Neural progenitor cell (in vitro differentiated cells): ENCODE measurements at regions not wholly inside any gene's neighbourhood (a gene's known extent, or its start where the extent isn't known, plus 50 kb on each side); places are given as distances from the start of the nearest gene placed in this dataset.

ENCODE experiments used
- DNase-seq: peaks from one replicate; pipeline ENCODE4 v3.0.0-alpha.2; 2016; ENCODE audit warnings: low spot score
- H2AFZ ChIP-seq: fragments of 200-600 bp; sonication (generic); replicated peaks from 2 replicates; pipeline ENCODE4 v1.6.1; 2016; ENCODE audit warnings: antibody characterized with exemption
- H3F3A ChIP-seq: fragments of 200-600 bp; sonication (generic); 2 replicates; pipeline ENCODE4 v1.6.1; 2016; ENCODE audit warnings: antibody characterized with exemption, low read depth
- H3K27ac ChIP-seq: fragments of 200-600 bp; sonication (generic); 2 replicates; pipeline ENCODE4 v1.5.1; 2016; ENCODE audit warnings: mild to moderate bottlenecking
- H3K27me3 ChIP-seq: fragments of 200-600 bp; sonication (generic); 2 replicates; pipeline ENCODE4 v1.6.1; 2016; ENCODE audit warnings: mild to moderate bottlenecking, moderate library complexity
- H3K36me3 ChIP-seq: fragments of 200-600 bp; sonication (generic); 2 replicates; pipeline ENCODE4 v1.5.1; 2016
- H3K4me1 ChIP-seq: fragments of 200-600 bp; sonication (generic); 2 replicates; pipeline ENCODE4 v1.6.1; 2016; ENCODE audit warnings: mixed run types
- H3K4me2 ChIP-seq: fragments of 200-600 bp; sonication (generic); 2 replicates; pipeline ENCODE4 v1.6.1; 2016
- H3K4me3 ChIP-seq: fragments of 200-600 bp; sonication (generic); 2 replicates; pipeline ENCODE4 v1.5.1; 2016
- H3K79me2 ChIP-seq: fragments of 200-600 bp; sonication (generic); 2 replicates; pipeline ENCODE4 v1.6.1; 2016; ENCODE audit warnings: low read depth
- H3K9ac ChIP-seq: fragments of 200-600 bp; sonication (generic); 2 replicates; pipeline ENCODE4 v1.6.1; 2016
- H3K9me3 ChIP-seq: fragments of 200-600 bp; sonication (generic); 2 replicates; pipeline ENCODE4 v1.5.1; 2016; ENCODE audit warnings: low read depth
- H4K20me1 ChIP-seq: fragments of 200-600 bp; sonication (generic); 2 replicates; pipeline ENCODE4 v1.6.1; 2016; ENCODE audit warnings: low read depth
- H3K27ac Mint-ChIP-seq: 3 replicates; pipeline ENCODE4 v1.8.0; 2021; ENCODE audit warnings: mixed read lengths
- H3K27me3 Mint-ChIP-seq: 2 replicates; pipeline ENCODE4 v1.8.0; 2022; ENCODE audit warnings: low read depth, mild to moderate bottlenecking, inconsistent platforms, moderate library complexity, mixed read lengths; ENCODE audit not compliant: insufficient read depth
- H3K36me3 Mint-ChIP-seq: 3 replicates; pipeline ENCODE4 v1.8.0; 2021; ENCODE audit warnings: mixed read lengths
- H3K4me1 Mint-ChIP-seq: 3 replicates; pipeline ENCODE4 v1.8.0; 2021; ENCODE audit warnings: mixed read lengths
- H3K4me3 Mint-ChIP-seq: 3 replicates; pipeline ENCODE4 v1.8.0; 2021; ENCODE audit warnings: mild to moderate bottlenecking, moderate library complexity, mixed read lengths
- H3K9me3 Mint-ChIP-seq: 3 replicates; pipeline ENCODE4 v1.8.0; 2020; ENCODE audit warnings: mixed read lengths
- CTCF ChIP-seq: fragments of 200-600 bp; sonication (generic); IDR thresholded peaks from 2 replicates; pipeline ENCODE4 v1.5.1; 2017; ENCODE audit warnings: antibody characterized with exemption, mild to moderate bottlenecking
- EZH2 ChIP-seq: fragments of 200-600 bp; sonication (generic); IDR thresholded peaks from 2 replicates; pipeline ENCODE4 v1.6.1; 2017; ENCODE audit warnings: antibody characterized with exemption, mild to moderate bottlenecking, moderate library complexity
- EZH2phosphoT487 ChIP-seq: fragments of 200-600 bp; sonication (generic); IDR thresholded peaks from 2 replicates; pipeline ENCODE4 v1.6.1; 2017; ENCODE audit warnings: antibody characterized with exemption

GRCh38 chr12:58640314-58640713, 280.0 kb downstream of the LRIG3 start:
- Histone ChIP-seq H3K36me3 (no peaks in the 10 kb centered on the region), H3K27ac (no peak overlapping the region), H4K20me1 (no peaks in the 10 kb centered on the region), H3K4me1 (no peaks in the 10 kb centered on the region), H3K9me3 (no peaks in the 10 kb centered on the region), H3K4me2 (no peak overlapping the region), H3F3A (no peaks in the 10 kb centered on the region), H3K4me3 (no peak overlapping the region), H3K9ac (no peak overlapping the region), H2AFZ (no peak overlapping the region), H3K27me3 (no peaks in the 10 kb centered on the region), H3K79me2 (no peaks in the 10 kb centered on the region)
- Mint-ChIP-seq H3K27ac (no peak overlapping the region), H3K9me3 (peaks cover 5% of the 10 kb centered on the region), H3K4me1 (no peaks in the 10 kb centered on the region), H3K4me3 (no peak overlapping the region), H3K27me3 (no peaks in the 10 kb centered on the region), H3K36me3 (no peaks in the 10 kb centered on the region)
- no peak for TF ChIP-seq CTCF
- no peak for TF ChIP-seq EZH2phosphoT487
- no peak for TF ChIP-seq EZH2
- no peak for DNase-seq

- Histone ChIP-seq H3K36me3 (no peaks in the 10 kb centered on the region), H3K4me3 (no peak overlapping the region), H4K20me1 (no peaks in the 10 kb centered on the region), H3K4me1 (peaks cover 8% of the 10 kb centered on the region), H3F3A (no peaks in the 10 kb centered on the region), H2AFZ (peak overlapping the region; percentile 4), H3K4me2 (no peak overlapping the region), H3K9ac (no peak overlapping the region), H3K9me3 (no peaks in the 10 kb centered on the region), H3K79me2 (no peaks in the 10 kb centered on the region), H3K27ac (no peak overlapping the region), H3K27me3 (no peaks in the 10 kb centered on the region)
- no peak overlapping the region for H3K4me3 Mint-ChIP-seq
- H3K36me3 Mint-ChIP-seq, result no peaks in the 10 kb centered on the region
- DNase-seq, result no peak
- TF ChIP-seq CTCF, result no peak
- TF ChIP-seq EZH2, result no peak
- TF ChIP-seq EZH2phosphoT487, result no peak
- no peaks in the 10 kb centered on the region for H3K4me1 Mint-ChIP-seq
- H3K27ac Mint-ChIP-seq, result no peak overlapping the region
- H3K9me3 Mint-ChIP-seq, result no peaks in the 10 kb centered on the region
- no peaks in the 10 kb centered on the region for H3K27me3 Mint-ChIP-seq
These were observed 274.4 kb downstream of the LRIG3 start for GRCh38 chr12:58645946-58646345.

GRCh38 chr12:58647495-58647894, 272.8 kb downstream of the LRIG3 start:
- H2AFZ ChIP-seq, result no peak overlapping the region
- no peaks in the 10 kb centered on the region for H3K79me2 ChIP-seq
- H3K27me3 ChIP-seq, result no peaks in the 10 kb centered on the region
- H3K36me3 ChIP-seq, result no peaks in the 10 kb centered on the region
- Mint-ChIP-seq H3K36me3 (no peaks in the 10 kb centered on the region), H3K4me1 (no peaks in the 10 kb centered on the region), H3K27ac (no peak overlapping the region), H3K27me3 (no peaks in the 10 kb centered on the region), H3K9me3 (no peaks in the 10 kb centered on the region), H3K4me3 (no peak overlapping the region)
- peaks cover 8% of the 10 kb centered on the region for H3K4me1 ChIP-seq
- no peaks in the 10 kb centered on the region for H3F3A ChIP-seq
- H3K4me2 ChIP-seq, result no peak overlapping the region
- H3K4me3 ChIP-seq, result no peak overlapping the region
- H3K9ac ChIP-seq, result no peak overlapping the region
- no peak for DNase-seq
- TF ChIP-seq CTCF, result no peak
- TF ChIP-seq EZH2, result no peak
- TF ChIP-seq EZH2phosphoT487, result no peak
- no peak overlapping the region for H3K27ac ChIP-seq
- no peaks in the 10 kb centered on the region for H3K9me3 ChIP-seq
- H4K20me1 ChIP-seq, result no peaks in the 10 kb centered on the region

GRCh38 chr12:58648176-58648575, 272.1 kb downstream of the LRIG3 start:
- TF ChIP-seq CTCF (no peak), EZH2 (no peak), EZH2phosphoT487 (no peak)
- no peaks in the 10 kb centered on the region for H3F3A ChIP-seq
- Mint-ChIP-seq H3K4me1 (no peaks in the 10 kb centered on the region), H3K36me3 (no peaks in the 10 kb centered on the region), H3K9me3 (peaks cover 4% of the 10 kb centered on the region), H3K27me3 (no peaks in the 10 kb centered on the region), H3K4me3 (no peak overlapping the region), H3K27ac (no peak overlapping the region)
- DNase-seq, result no peak
- peaks cover 8% of the 10 kb centered on the region for H3K4me1 ChIP-seq
- no peaks in the 10 kb centered on the region for H3K27me3 ChIP-seq
- H3K9me3 ChIP-seq, result no peaks in the 10 kb centered on the region
- no peaks in the 10 kb centered on the region for H3K36me3 ChIP-seq
- no peaks in the 10 kb centered on the region for H3K79me2 ChIP-seq
- H2AFZ ChIP-seq, result no peak overlapping the region
- no peak overlapping the region for H3K4me2 ChIP-seq
- H4K20me1 ChIP-seq, result no peaks in the 10 kb centered on the region
- no peak overlapping the region for H3K9ac ChIP-seq
- H3K4me3 ChIP-seq, result no peak overlapping the region
- H3K27ac ChIP-seq, result no peak overlapping the region
